DMS153 treated with DMSO at 0.1 percent for 48 hours (cell line): ENCODE measurements at regions not wholly inside any gene's neighbourhood (a gene's known extent, or its start where the extent isn't known, plus 50 kb on each side); places are given as distances from the start of the nearest gene placed in this dataset.

ENCODE experiments used
- DNase-seq: peaks from one replicate; lab custom pipeline; 2025; ENCODE audit not compliant: unreplicated experiment; lab: John Stamatoyannopoulos, UW

GRCh38 chr11:38307455-38307854, 1709.4 kb upstream of the RAG2 start:
- no peak for DNase-seq

- DNase-seq = no peak
These were observed 1707.6 kb upstream of the RAG2 start for GRCh38 chr11:38305682-38306081.

- no peak for DNase-seq
These were observed 1706.9 kb upstream of the RAG2 start for GRCh38 chr11:38304926-38305325.

DNA sequence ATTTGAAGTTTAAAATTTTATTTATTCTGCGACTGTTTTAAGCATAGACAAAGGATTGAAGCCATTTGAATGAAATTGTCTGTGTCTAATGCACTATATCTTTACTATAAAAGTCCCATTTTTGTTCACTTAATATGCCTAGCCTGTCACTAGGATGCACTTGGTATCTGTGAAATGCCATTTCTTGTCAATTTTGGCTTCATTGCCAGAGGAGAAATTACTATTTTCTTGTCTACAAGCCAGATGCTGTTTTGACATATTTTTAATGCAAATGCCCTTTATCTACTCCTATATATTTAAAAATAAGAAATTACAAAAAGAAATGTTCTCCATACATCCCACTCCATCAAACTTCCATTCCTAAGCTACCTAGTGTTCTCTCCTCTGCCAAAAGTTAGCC, 1704.5 kb upstream of the RAG2 start:
- no peak for DNase-seq

- DNase-seq = no peak
These were observed 1702.5 kb upstream of the RAG2 start for GRCh38 chr11:38300570-38300969.

DNA sequence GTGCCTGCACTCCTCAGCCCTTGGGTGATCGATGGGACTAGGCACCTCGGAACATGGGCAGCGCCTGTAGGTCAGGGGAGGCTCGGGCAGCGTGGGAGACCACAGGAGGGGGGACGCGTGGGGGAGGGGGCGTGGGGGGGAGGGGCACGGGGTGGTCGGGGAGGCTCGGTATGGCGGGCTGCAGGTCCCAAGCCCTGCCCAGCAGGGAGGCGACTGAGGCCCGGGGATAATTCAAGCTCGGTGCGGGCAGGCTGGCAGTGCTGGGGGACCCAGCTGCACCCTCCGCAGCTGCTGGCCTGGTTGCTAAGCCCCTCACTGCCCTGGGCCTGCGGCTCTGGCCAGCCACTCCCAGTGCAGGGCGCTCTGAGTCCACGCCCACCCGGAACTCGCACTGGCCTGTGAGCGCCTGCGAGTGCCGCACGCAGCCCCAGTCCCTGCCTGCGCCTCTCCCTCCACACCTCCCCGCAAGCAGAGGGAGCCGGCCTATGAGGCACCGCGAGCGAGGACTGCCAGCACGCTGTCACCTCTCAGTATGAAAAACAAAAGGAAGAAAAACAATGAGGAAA, 1698.3 kb upstream of the RAG2 start:
- no peak for DNase-seq

- no peak for DNase-seq
These were observed 1684.7 kb upstream of the RAG2 start for GRCh38 chr11:38282718-38283117.

DNA sequence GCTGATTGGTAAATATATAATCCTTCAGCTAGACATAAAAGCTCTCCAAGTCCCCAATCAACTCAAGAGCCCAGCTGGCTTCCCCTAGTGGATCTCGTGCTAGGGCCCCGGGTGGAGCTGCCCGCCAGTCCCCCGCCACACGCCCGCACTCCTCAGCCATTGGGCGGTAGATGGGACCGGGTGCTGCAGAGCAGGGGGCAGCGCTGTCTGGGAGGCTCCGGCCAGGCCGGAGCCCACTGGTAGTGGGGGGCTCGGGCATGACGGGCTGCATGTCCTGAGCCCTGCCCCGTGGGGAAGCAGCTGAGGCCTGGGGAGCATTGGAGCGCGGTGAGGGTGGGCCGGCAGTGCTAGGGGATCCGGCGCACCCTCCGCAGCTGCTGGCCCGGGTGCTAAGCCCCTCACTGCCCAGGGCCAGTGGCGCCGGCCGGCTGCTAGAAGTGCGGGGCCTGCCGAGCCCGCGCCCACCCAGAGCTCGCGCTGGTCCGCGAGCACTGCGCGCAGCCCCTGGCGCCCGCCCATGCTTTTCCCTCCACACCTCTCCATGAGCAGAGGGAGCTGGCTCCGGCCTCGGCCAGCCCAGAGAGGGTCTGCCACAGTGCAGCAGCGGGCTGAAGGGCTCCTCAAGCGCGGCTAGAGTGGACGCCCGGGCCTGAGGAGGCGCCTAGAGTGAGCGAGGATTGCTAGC, 1680.6 kb upstream of the RAG2 start:
- DNase-seq = no peak

DNA sequence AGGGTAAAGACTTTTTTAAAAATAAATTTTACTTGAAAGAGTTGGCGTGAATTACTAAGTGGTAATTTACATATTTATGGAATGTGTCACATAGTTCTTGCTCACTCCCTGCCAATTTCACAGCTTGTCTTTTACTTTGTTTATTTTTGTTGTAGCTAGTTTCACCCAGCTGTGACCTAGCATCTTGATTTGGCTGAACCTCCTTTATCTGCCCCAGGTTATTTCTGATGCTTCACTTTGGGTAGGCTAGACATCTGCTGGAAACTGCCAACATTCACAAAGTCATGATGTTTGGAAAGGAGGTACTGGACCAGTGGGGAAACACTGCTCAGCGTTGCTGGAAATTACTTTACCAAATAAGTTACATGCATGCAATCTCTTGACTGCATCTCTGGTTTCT, 1676.0 kb upstream of the RAG2 start:
- DNase-seq = no peak

GRCh38 chr11:38272376-38272775, 1674.3 kb upstream of the RAG2 start:
- DNase-seq = no peak

- DNase-seq = no peak
These were observed 1668.7 kb upstream of the RAG2 start for GRCh38 chr11:38266691-38267090.

DNA sequence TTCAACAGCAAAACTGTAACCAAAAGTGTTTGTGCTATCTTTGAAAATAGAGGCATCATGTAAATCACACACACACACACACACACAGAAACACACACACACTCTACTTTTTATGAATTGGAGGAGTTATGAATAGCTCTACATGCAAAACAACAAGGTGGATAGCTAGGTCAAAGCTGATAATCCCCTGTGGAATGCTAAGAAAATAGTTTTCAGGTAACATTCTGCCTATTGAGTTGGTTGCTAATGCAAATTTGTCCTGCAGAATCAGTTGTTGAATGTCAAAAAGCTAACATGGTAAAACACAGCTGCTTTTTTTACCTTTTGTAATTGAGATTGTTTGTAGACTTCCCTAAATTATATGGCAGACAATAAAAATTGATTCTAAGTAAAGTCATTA, 1658.4 kb upstream of the RAG2 start:
- no peak for DNase-seq

DNA sequence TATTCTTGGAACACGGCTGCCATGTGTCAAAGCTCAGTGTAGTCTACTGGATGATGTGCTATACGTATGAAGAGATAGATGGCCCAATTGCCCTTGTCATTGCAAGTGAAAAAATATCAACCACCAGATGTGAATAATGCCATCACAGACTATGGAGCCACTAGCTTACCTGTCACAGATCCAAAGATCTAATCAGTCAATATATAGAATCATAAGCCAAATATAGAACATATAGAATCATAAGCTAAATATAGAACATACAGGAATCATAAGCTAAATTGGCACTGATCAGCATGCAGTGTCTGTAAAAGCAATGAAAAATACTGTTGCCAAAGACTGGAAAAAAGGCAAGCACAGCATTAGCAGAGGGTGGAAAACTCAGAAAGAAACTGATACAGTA, 1656.9 kb upstream of the RAG2 start:
- no peak for DNase-seq

DNA sequence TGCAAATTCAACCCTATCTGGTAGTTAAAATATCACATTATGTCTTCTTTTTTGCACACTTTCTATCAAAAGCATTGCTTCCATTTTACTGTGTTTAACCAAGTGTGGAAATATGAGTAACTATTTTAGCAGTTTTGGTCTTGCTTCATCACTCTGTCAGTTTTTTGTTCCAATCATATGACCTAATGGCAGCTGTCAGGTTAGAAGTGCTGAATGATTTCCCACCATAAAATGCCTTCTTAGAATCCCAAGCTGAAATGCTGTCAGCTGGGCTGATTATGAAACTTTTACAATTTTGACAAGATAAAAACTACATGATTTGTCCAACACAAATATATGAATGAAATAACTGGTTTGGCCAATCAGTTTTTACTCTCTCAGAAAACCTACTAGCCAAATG, 1654.6 kb upstream of the RAG2 start:
- no peak for DNase-seq

- DNase-seq = no peak
These were observed 1648.4 kb upstream of the RAG2 start for GRCh38 chr11:38246451-38246850.

DNA sequence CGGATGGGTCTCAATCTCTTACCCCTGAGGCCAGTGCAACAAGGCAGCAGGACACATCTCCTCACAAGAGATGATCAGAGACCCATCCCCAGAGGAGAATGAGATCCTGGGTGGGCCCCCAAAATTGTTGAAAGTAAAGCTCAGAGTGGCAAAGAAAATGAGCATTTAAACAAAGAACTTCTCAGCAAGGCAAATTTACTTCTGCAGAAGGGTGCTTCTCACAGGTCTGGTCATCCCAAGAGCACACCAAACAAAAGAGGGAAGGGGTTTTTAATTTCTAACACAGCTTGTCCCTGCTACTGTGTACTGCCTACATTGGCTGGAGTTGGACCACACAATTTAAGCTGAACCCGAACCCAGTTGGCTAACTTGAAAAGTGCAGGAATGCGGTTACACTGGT, 1628.6 kb upstream of the RAG2 start:
- DNase-seq = no peak

GRCh38 chr11:38221295-38221694, 1623.3 kb upstream of the RAG2 start:
- DNase-seq = no peak

- DNase-seq = no peak
These were observed 1621.6 kb upstream of the RAG2 start for GRCh38 chr11:38219636-38220035.

GRCh38 chr11:38208951-38209350, 1610.9 kb upstream of the RAG2 start:
- no peak for DNase-seq

- no peak for DNase-seq
These were observed 1608.6 kb upstream of the RAG2 start for GRCh38 chr11:38206663-38207062.

DNA sequence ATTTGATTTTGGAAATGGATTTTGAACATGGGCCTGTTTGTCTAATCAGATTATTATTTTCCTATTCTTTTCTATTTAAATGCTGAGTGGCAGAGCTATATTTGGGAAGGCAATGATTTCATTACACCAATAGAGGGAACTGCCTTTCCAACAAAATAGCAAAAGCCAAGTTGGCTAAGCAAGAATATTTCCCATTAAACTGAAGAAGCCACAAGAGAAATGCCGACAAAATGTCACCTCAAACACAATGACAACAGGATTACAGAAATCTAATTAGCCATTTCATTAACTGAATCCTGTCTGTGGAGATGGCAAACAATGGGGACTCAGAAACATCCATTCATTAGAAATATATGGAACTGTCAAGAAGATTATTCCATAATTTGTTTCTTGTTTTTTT, 1593.1 kb upstream of the RAG2 start:
- DNase-seq = no peak

- no peak for DNase-seq
These were observed 1584.3 kb upstream of the RAG2 start for GRCh38 chr11:38182126-38182866.
